Fibroblast of mammary gland (primary cell): ENCODE measurements at regions not wholly inside any gene's neighbourhood (a gene's known extent, or its start where the extent isn't known, plus 50 kb on each side); places are given as distances from the start of the nearest gene placed in this dataset.

Source experiments
- DNase-seq: peaks from one replicate; pipeline ENCODE4 v3.0.0-alpha.2; 2010; ENCODE audit warnings: low read depth
- H3K4me3 ChIP-seq: 2 replicates; pipeline ENCODE4 v1.5.1; 2011; ENCODE audit warnings: low read depth, mild to moderate bottlenecking, low read length, moderate library complexity; ENCODE audit not compliant: control insufficient read depth
- CTCF ChIP-seq: conservative IDR thresholded peaks from 2 replicates; pipeline ENCODE4 v1.5.1; 2011; ENCODE audit warnings: low read depth, low read length, inconsistent platforms; ENCODE audit not compliant: control insufficient read depth, insufficient read depth

- no peak for TF ChIP-seq CTCF
- H3K4me3 ChIP-seq: no peak overlapping the region
- DNase-seq: no peak
These were observed 293.0 kb downstream of the LRATD1 start for GRCh38 chr2:14925471-14925870.

- H3K4me3 ChIP-seq: no peak overlapping the region
- TF ChIP-seq CTCF: no peak
These were observed 294.6 kb downstream of the LRATD1 start for GRCh38 chr2:14927021-14927564.

GRCh38 chr2:14928056-14928455 lies 295.5 kb downstream of the LRATD1 start:
- DNase-seq: no peak
- no peak for TF ChIP-seq CTCF
- no peak overlapping the region for H3K4me3 ChIP-seq

More at GRCh38 chr2:14927021-14927564, 294.6 kb downstream of the LRATD1 start:
- no peak for DNase-seq

GRCh38 chr2:14930441-14930840 lies 297.9 kb downstream of the LRATD1 start:
- H3K4me3 ChIP-seq: no peak overlapping the region
- no peak for DNase-seq
- no peak for TF ChIP-seq CTCF

GRCh38 chr2:14932285-14932684 lies 299.8 kb downstream of the LRATD1 start:
- peak; percentile 44 for DNase-seq
- H3K4me3 ChIP-seq: no peak overlapping the region
- no peak for TF ChIP-seq CTCF

GRCh38 chr2:14933753-14934152 lies 301.2 kb downstream of the LRATD1 start:
- no peak overlapping the region for H3K4me3 ChIP-seq
- DNase-seq: no peak
- no peak for TF ChIP-seq CTCF

- H3K4me3 ChIP-seq: no peak overlapping the region
- no peak for TF ChIP-seq CTCF
- DNase-seq: no peak
These were observed 303.9 kb downstream of the LRATD1 start for GRCh38 chr2:14936426-14936825.
